Fibroblast of lung (primary cell): ENCODE measurements at regions not wholly inside any gene's neighbourhood (a gene's known extent, or its start where the extent isn't known, plus 50 kb on each side); places are given as distances from the start of the nearest gene placed in this dataset.
"Not testable (repeated sequence)": the region's sequence is repeated elsewhere in the genome, so short reads cannot be mapped to it uniquely, and the experiment has no call there.

Experiments
- EZH2 ChIP-seq: IDR thresholded peaks from 2 replicates; pipeline ENCODE4 v1.5.1; 2012; ENCODE audit warnings: low read length, control low read depth, mild to moderate bottlenecking; ENCODE audit errors: missing control alignments
- TF ChIP-seq, protein P1 (sequence below), 2 donors: IDR thresholded peaks in 1 of 2; conservative IDR thresholded peaks in 1 of 2; 1 replicate in 1 of 2; 2 replicates in 1 of 2; pipeline ENCODE4 v1.5.1; 2011 to 2012; ENCODE audit warnings: low read length in 2 of 2, control low read depth in 1 of 2, inconsistent platforms in 1 of 2, low read depth in 1 of 2, mild to moderate bottlenecking in 1 of 2

DNA sequence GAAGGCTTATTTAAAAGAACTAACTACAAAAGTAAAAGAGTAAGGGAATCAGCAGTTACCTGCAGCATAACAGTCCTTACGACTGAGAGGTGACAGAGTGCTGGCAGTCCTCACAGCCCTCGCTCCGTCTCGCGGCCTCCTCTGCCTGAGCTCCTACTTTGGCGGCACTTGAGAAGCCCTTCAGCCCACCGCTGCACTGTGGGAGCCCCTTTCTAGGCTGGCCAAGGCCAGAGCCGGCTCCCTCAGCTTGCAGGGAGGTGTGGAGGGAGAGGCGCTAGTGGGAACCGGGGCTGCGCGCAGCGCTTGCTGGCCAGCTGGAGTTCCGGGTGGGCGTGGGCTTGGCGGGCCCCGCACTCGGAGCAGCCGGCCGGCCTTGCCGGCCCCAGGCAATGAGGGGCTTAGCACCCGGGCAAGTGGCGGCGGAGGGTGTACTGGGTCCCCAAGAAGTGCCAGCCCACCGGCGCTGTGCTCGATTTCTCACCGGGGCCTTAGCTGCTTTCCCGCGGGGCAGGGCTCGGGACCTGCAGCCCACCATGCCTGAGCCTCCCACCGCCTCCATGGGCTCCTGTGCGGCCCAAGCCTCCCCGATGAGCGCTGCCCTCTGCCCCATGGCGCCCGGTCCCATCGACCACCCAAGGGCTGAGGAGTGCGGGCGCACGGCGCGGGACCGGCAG lies 285.7 kb upstream of the MAGI2 start:
- TF ChIP-seq, protein P1, sequence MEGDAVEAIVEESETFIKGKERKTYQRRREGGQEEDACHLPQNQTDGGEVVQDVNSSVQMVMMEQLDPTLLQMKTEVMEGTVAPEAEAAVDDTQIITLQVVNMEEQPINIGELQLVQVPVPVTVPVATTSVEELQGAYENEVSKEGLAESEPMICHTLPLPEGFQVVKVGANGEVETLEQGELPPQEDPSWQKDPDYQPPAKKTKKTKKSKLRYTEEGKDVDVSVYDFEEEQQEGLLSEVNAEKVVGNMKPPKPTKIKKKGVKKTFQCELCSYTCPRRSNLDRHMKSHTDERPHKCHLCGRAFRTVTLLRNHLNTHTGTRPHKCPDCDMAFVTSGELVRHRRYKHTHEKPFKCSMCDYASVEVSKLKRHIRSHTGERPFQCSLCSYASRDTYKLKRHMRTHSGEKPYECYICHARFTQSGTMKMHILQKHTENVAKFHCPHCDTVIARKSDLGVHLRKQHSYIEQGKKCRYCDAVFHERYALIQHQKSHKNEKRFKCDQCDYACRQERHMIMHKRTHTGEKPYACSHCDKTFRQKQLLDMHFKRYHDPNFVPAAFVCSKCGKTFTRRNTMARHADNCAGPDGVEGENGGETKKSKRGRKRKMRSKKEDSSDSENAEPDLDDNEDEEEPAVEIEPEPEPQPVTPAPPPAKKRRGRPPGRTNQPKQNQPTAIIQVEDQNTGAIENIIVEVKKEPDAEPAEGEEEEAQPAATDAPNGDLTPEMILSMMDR (conservative IDR thresholded peaks at IDR 0.05 in 1 of 2, IDR thresholded peaks at IDR 0.05 in 1 of 2; ENCODE audit: low read depth in 1 of 2, low read length in 2 of 2) = not testable (repeated sequence)
- not testable (repeated sequence) for TF ChIP-seq EZH2
